Renal cortical epithelial cell (primary cell): ENCODE measurements at regions not wholly inside any gene's neighbourhood (a gene's known extent, or its start where the extent isn't known, plus 50 kb on each side); places are given as distances from the start of the nearest gene placed in this dataset.

Source experiments
- DNase-seq: peaks from one replicate; pipeline ENCODE4 v3.0.0-alpha.2; 2011; ENCODE audit warnings: low read depth

- DNase-seq = no peak
Observed at GRCh38 chr16:8271344-8271743, 319.0 kb downstream of the TMEM114 start.

GRCh38 chr16:8262299-8262698 is 328.0 kb downstream of the TMEM114 start:
- DNase-seq = no peak

DNA sequence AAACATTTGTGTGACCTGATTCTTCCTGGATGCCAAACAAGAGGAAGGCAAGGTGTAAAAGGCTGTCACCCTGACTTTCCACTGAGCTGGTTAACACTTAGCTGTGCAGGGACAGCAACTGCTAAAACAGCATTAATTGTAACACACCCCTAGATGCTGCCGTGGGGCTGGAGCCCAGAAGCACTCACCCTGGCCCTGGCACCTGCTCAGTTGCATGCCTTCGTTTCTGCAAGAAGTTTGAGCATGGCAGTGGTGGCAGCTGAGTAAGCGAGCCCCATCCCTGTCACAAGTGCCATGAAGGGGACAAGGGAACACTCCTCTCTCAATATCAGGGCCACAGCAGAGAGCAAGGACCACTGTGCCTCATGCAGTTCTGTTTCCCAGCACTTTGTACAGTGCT is 330.2 kb downstream of the TMEM114 start:
- DNase-seq = no peak

GRCh38 chr16:8258523-8258922 is 331.8 kb downstream of the TMEM114 start:
- no peak for DNase-seq

DNA sequence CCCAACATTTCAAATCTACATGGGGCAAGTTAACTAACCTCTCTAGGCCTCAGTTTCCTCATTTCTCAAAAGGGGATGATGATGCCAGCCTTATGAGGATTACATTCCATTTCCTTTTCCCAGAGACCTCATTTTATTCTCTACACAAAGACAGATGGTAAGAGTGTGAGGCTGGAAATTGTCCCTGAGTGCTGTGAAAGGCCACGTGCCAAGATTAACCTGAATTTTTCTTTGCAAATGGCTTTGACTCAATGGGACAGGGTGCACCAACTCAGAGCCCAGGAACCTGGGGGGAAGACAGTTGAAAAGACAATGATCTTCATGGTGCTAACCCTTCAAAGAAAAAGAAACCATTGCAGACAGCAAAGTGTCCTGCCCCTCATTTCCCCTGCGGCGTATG is 332.8 kb downstream of the TMEM114 start:
- DNase-seq = no peak

- no peak for DNase-seq
Observed at GRCh38 chr16:8254405-8254804, 335.9 kb downstream of the TMEM114 start.

GRCh38 chr16:8253718-8254117 is 336.6 kb downstream of the TMEM114 start:
- DNase-seq = no peak

GRCh38 chr16:8251727-8252126 is 338.6 kb downstream of the TMEM114 start:
- no peak for DNase-seq

DNA sequence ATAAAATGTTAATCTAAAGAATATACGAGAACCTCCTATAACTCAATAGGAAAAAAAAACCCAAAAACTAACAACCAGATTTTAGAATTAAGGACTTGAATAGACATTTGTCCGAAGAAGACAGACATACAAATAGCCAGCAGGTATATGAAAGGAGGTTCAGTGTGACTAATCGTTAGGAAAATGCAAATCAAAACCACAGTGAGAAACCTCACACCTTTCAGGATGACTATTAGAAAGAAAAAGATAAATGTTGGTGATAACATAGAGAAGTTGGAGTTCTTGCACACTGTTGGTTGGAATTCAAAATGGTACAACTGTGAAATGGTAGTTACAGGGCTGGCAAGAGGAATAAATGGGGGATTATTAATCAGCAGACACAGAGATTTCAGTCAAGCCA is 339.0 kb downstream of the TMEM114 start:
- DNase-seq = no peak

DNA sequence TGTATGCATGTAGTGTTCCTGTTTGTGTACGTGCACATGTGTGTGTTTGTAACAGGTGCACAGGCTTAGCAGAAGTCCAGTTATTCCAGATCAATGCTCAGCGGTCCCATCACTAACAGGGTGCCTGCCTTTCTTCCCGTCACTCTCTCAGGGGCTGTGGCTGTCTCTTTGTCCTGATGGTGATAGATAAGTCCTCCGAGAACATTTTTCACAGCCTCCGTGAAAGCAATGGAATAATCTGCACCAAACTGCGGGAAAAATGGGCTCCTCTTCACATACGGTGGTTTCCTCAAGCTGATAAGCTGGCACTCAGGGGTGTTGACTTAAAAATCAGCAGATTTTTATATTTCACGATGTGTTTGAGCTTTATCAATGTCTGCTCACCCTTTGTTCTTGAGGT is 342.3 kb downstream of the TMEM114 start:
- DNase-seq = no peak

GRCh38 chr16:8243981-8244380 is 346.3 kb downstream of the TMEM114 start:
- no peak for DNase-seq

DNA sequence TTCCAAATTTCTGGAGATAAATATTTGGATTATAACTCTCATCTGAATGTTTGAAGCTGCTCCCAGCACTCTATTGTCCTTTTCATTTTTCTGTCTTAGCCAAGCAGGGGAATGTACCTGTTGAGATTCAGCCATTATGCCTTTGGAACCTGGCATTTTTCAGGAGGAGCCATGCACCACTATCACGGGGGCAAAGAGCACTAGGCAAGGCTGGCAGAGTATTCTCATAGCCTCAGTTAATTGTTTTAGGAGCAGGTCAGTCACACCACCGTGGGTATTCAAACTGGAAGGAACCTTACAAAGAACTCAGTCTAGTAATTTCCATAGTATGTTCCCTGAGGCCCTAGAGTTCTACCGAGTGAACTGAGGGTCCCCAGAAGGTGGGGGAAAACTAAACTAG is 348.9 kb downstream of the TMEM114 start:
- no peak for DNase-seq

- DNase-seq = no peak
Observed at GRCh38 chr16:8239443-8239842, 350.9 kb downstream of the TMEM114 start.

GRCh38 chr16:8237452-8237851 is 352.9 kb downstream of the TMEM114 start:
- DNase-seq = no peak

DNA sequence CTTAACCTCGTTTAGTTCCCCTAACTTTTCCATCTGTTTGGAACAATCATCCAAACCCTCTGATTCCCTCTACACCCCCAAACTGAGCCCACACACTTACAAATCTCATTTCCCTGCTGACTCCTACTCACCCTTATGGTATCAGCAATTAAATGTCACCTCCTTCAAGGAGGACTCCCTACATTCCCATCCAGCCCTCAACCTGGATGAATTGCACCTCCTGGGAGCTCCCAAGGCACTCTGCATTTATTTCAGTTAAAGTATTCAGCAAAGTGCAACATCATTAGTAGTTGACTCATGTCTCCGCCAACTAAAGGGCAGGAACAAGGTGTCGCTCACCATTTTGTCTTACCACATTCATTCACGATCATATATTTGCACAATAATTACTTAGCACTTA is 353.5 kb downstream of the TMEM114 start:
- DNase-seq = no peak

- DNase-seq = no peak
Observed at GRCh38 chr16:8230497-8230896, 359.8 kb downstream of the TMEM114 start.

- DNase-seq = no peak
Observed at GRCh38 chr16:8229011-8229520, 361.2 kb downstream of the TMEM114 start.

- DNase-seq = no peak
Observed at GRCh38 chr16:8217201-8217600, 373.1 kb downstream of the TMEM114 start.

- DNase-seq = no peak
Observed at GRCh38 chr16:8204769-8205168, 385.5 kb downstream of the TMEM114 start.

GRCh38 chr16:8204096-8204495 is 386.2 kb downstream of the TMEM114 start:
- no peak for DNase-seq

DNA sequence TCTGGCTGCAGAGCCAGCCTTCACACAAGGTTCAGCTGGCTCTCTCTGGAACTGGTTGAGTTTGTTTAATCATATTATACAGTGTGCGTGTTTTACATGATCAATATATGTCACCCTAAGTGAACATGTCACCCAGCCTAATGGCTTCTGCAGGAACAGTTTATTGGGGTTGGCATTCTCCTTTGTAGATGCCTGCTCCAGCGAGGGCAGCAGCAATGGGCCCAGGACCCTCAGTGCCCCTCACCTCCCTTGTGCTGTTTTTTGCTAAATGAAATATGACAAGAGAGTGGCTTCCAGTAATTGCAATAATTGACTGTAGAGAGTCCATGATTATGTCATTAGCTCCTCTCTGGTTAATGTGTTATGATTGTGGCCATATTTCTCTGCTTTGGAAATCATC is 387.2 kb downstream of the TMEM114 start:
- no peak for DNase-seq

GRCh38 chr16:8200839-8201238 is 389.5 kb downstream of the TMEM114 start:
- no peak for DNase-seq

GRCh38 chr16:8199390-8199789 is 390.9 kb downstream of the TMEM114 start:
- DNase-seq = no peak

- no peak for DNase-seq
Observed at GRCh38 chr16:8194794-8195193, 395.5 kb downstream of the TMEM114 start.

DNA sequence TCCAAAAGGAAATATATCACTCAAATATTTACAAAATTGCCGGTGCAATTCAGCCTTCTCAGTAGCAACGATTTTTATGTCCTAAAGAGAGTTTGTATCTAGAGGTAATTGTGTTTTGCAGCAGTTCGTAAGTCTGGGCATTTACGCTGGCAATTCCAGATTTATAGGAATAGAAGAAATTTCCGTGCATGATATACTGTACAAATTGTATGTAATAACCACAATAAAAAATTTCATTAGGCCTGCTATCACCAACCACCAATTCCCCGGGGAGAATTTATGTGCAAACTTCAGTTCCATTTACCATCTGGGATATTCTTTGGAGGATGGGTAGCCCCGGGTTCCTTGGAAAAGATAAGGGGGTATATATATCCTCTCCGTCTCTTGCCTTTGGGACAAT is 401.5 kb downstream of the TMEM114 start:
- DNase-seq = no peak
